AG20443 (cell line): ENCODE measurements at regions not wholly inside any gene's neighbourhood (a gene's known extent, or its start where the extent isn't known, plus 50 kb on each side); places are given as distances from the start of the nearest gene placed in this dataset.
"Not testable (repeated sequence)": the region's sequence is repeated elsewhere in the genome, so short reads cannot be mapped to it uniquely, and the experiment has no call there.

Experiments used
- DNase-seq: peaks from one replicate; pipeline ENCODE4 v3.0.0; 2012; ENCODE audit warnings: low spot score, mixed read lengths

- peak; percentile 21 for DNase-seq
These were observed 256.0 kb upstream of the FANCL start for GRCh38 chr2:58497168-58497567.

- no peak for DNase-seq
These were observed 254.7 kb upstream of the FANCL start for GRCh38 chr2:58495806-58496205.

GRCh38 chr2:58494071-58494501, 253.0 kb upstream of the FANCL start:
- DNase-seq = no peak

- no peak for DNase-seq
These were observed 243.5 kb upstream of the FANCL start for GRCh38 chr2:58484629-58485028.

GRCh38 chr2:58484221-58484620, 243.1 kb upstream of the FANCL start:
- peak; percentile 66 for DNase-seq

GRCh38 chr2:58483307-58483706, 242.2 kb upstream of the FANCL start:
- DNase-seq = no peak

GRCh38 chr2:58481670-58482069, 240.5 kb upstream of the FANCL start:
- DNase-seq = no peak

GRCh38 chr2:58480141-58480540, 239.0 kb upstream of the FANCL start:
- no peak for DNase-seq

- no peak for DNase-seq
These were observed 238.5 kb upstream of the FANCL start for GRCh38 chr2:58479535-58480140.

- DNase-seq = no peak
These were observed 235.4 kb upstream of the FANCL start for GRCh38 chr2:58476556-58476955.

- no peak for DNase-seq
These were observed 234.6 kb upstream of the FANCL start for GRCh38 chr2:58475756-58476155.

- no peak for DNase-seq
These were observed 232.0 kb upstream of the FANCL start for GRCh38 chr2:58473165-58473564.

- no peak for DNase-seq
These were observed 225.7 kb upstream of the FANCL start for GRCh38 chr2:58466804-58467203.

GRCh38 chr2:58466021-58466420, 224.9 kb upstream of the FANCL start:
- not testable (repeated sequence) for DNase-seq

GRCh38 chr2:58460670-58461069, 219.5 kb upstream of the FANCL start:
- DNase-seq = no peak

GRCh38 chr2:58449286-58450010, 208.3 kb upstream of the FANCL start:
- no peak for DNase-seq

GRCh38 chr2:58448845-58449244, 207.7 kb upstream of the FANCL start:
- no peak for DNase-seq

- DNase-seq = peak; percentile 72
These were observed 207.0 kb upstream of the FANCL start for GRCh38 chr2:58448065-58448507.

GRCh38 chr2:58447586-58447985, 206.5 kb upstream of the FANCL start:
- DNase-seq = no peak

- DNase-seq = no peak
These were observed 200.5 kb upstream of the FANCL start for GRCh38 chr2:58441643-58442042.

- DNase-seq = no peak
These were observed 195.7 kb upstream of the FANCL start for GRCh38 chr2:58436872-58437271.

GRCh38 chr2:58435246-58435645, 194.1 kb upstream of the FANCL start:
- no peak for DNase-seq

- DNase-seq = no peak
These were observed 193.6 kb upstream of the FANCL start for GRCh38 chr2:58434692-58435091.
